ENCODE measurements at regions not wholly inside any gene's neighbourhood (a gene's known extent, or its start where the extent isn't known, plus 50 kb on each side); places are given as distances from the start of the nearest gene placed in this dataset.

- no peak overlapping the region for H2AFZ ChIP-seq (ENCODE audit: insufficient read depth, low read depth, low read length, poor library complexity, severe bottlenecking)
- no peaks in the 10 kb centered on the region for H3K27me3 Mint-ChIP-seq (ENCODE audit: low read depth in 3 of 3)
- peaks cover 2 to 10% (median 3%) of the 10 kb centered on the region in 7 donors for H3K9me3 Mint-ChIP-seq
- H3K4me2 ChIP-seq (replicated peaks; ENCODE audit: extremely low read depth, low read length, poor library complexity, severe bottlenecking) = no peak overlapping the region
- no peak for DNase-seq
- no peaks in the 10 kb centered on the region for H3K36me3 ChIP-seq (replicated peaks in 1 of 2; ENCODE audit: control insufficient read depth in 1 of 2, insufficient read depth in 2 of 2, low read length in 2 of 2)
- no peaks in the 10 kb centered on the region for H4K20me1 ChIP-seq (ENCODE audit: insufficient read depth, low read length)
- intact Hi-C loops (cut with micrococcal nuclease) = no loop called here
- H3K27ac Mint-ChIP-seq = no peak overlapping the region
- no peak overlapping the region for H3K27ac ChIP-seq (ENCODE audit: low read depth in 1 of 2, low read length in 2 of 2)
- no CpG with 5 or more reads among the region's 2 CpGs for WGBS (ENCODE audit: insufficient coverage)
- no peaks in the 10 kb centered on the region for H3K36me3 Mint-ChIP-seq
- no peak overlapping the region for H3K4me3 Mint-ChIP-seq
- no peak for TF ChIP-seq CTCF (IDR thresholded peaks at IDR 0.05)
- H3K9ac ChIP-seq (ENCODE audit: insufficient read depth, low read length, poor library complexity, severe bottlenecking) = no peak overlapping the region
- H3K4me3 ChIP-seq (replicated peaks in 1 of 3; ENCODE audit: low read depth in 2 of 3, low read length in 3 of 3) = no peak overlapping the region
- peaks cover 5 to 7% of the 10 kb centered on the region in 2 donors for H3K9me3 ChIP-seq (replicated peaks in 1 of 2; ENCODE audit: control insufficient read depth in 1 of 2, insufficient read depth in 1 of 2, low read length in 2 of 2)
- H3K79me2 ChIP-seq (ENCODE audit: insufficient read depth, low read length) = no peaks in the 10 kb centered on the region
- H3K4me1 Mint-ChIP-seq = no peaks in the 10 kb centered on the region
- no peaks in the 10 kb centered on the region for H3K4me1 ChIP-seq (ENCODE audit: control insufficient read depth in 1 of 2, insufficient read depth in 2 of 2, low read length in 2 of 2)
- H3K27me3 ChIP-seq (ENCODE audit: control insufficient read depth in 2 of 2, insufficient read depth in 2 of 2, low read length in 2 of 2) = no peaks in the 10 kb centered on the region
These were observed 189.7 kb upstream of the SEMA3D start for GRCh38 chr7:85376589-85376988.

- no peak for DNase-seq
- peaks cover 0 to 4% (median 0%) of the 10 kb centered on the region in 7 donors for H3K9me3 Mint-ChIP-seq
- intact Hi-C loops (cut with micrococcal nuclease) = no loop called here
These were observed 170.1 kb upstream of the SEMA3D start for GRCh38 chr7:85356916-85357315.

More at GRCh38 chr7:85356916-85357315, 170.1 kb upstream of the SEMA3D start:
- Histone ChIP-seq H4K20me1 (ENCODE audit: insufficient read depth, low read length) (no peaks in the 10 kb centered on the region), H2AFZ (ENCODE audit: insufficient read depth, low read depth, low read length, poor library complexity, severe bottlenecking) (no peak overlapping the region), H3K9ac (ENCODE audit: insufficient read depth, low read length, poor library complexity, severe bottlenecking) (no peak overlapping the region), H3K9me3 (replicated peaks in 1 of 2; ENCODE audit: control insufficient read depth in 1 of 2, insufficient read depth in 1 of 2, low read length in 2 of 2) (no peaks in the 10 kb centered on the region), H3K79me2 (ENCODE audit: insufficient read depth, low read length) (no peaks in the 10 kb centered on the region), H3K4me1 (ENCODE audit: control insufficient read depth in 1 of 2, insufficient read depth in 2 of 2, low read length in 2 of 2) (no peaks in the 10 kb centered on the region), H3K27ac (ENCODE audit: low read depth in 1 of 2, low read length in 2 of 2) (no peak overlapping the region), H3K36me3 (replicated peaks in 1 of 2; ENCODE audit: control insufficient read depth in 1 of 2, insufficient read depth in 2 of 2, low read length in 2 of 2) (no peaks in the 10 kb centered on the region), H3K27me3 (ENCODE audit: control insufficient read depth in 2 of 2, insufficient read depth in 2 of 2, low read length in 2 of 2) (no peaks in the 10 kb centered on the region), H3K4me2 (replicated peaks; ENCODE audit: extremely low read depth, low read length, poor library complexity, severe bottlenecking) (no peak overlapping the region), H3K4me3 (replicated peaks in 1 of 3; ENCODE audit: low read depth in 2 of 3, low read length in 3 of 3) (no peak overlapping the region)
- TF ChIP-seq CTCF (IDR thresholded peaks at IDR 0.05) = no peak
- H3K4me3 Mint-ChIP-seq = no peak overlapping the region
- no peaks in the 10 kb centered on the region for H3K4me1 Mint-ChIP-seq
- no CpG with 5 or more reads among the region's 1 CpG for WGBS (ENCODE audit: insufficient coverage)
- H3K36me3 Mint-ChIP-seq = no peaks in the 10 kb centered on the region
- no peaks in the 10 kb centered on the region for H3K27me3 Mint-ChIP-seq (ENCODE audit: low read depth in 3 of 3)
- H3K27ac Mint-ChIP-seq = no peak overlapping the region
